NCI-H345 (cell line): ENCODE measurements at regions not wholly inside any gene's neighbourhood (a gene's known extent, or its start where the extent isn't known, plus 50 kb on each side); places are given as distances from the start of the nearest gene placed in this dataset.
"Not testable (repeated sequence)": the region's sequence is repeated elsewhere in the genome, so short reads cannot be mapped to it uniquely, and the experiment has no call there.

Experiments used
- DNase-seq: peaks from one replicate; lab custom pipeline; 2025; lab: John Stamatoyannopoulos, UW

GRCh38 chr5:28926422-28926821, 1888.0 kb upstream of the CDH9 start:
- no peak for DNase-seq

GRCh38 chr5:28917631-28918030, 1879.2 kb upstream of the CDH9 start:
- no peak for DNase-seq

- peak; percentile 75 for DNase-seq
Observed at GRCh38 chr5:28914297-28914696, 1875.9 kb upstream of the CDH9 start.

- DNase-seq = no peak
Observed at GRCh38 chr5:28903643-28904042, 1865.3 kb upstream of the CDH9 start.

- DNase-seq = peak; percentile 34
Observed at GRCh38 chr5:28896949-28897348, 1858.6 kb upstream of the CDH9 start.

GRCh38 chr5:28880936-28881335, 1842.5 kb upstream of the CDH9 start:
- no peak for DNase-seq

GRCh38 chr5:28877050-28877449, 1838.7 kb upstream of the CDH9 start:
- DNase-seq = no peak

- DNase-seq = no peak
Observed at GRCh38 chr5:28864006-28864405, 1825.6 kb upstream of the CDH9 start.

GRCh38 chr5:28862860-28863196, 1824.4 kb upstream of the CDH9 start:
- peak; percentile 72 for DNase-seq

GRCh38 chr5:28862137-28862859, 1823.9 kb upstream of the CDH9 start:
- DNase-seq = peak; percentile 84

GRCh38 chr5:28855626-28856025, 1817.2 kb upstream of the CDH9 start:
- DNase-seq = no peak

GRCh38 chr5:28850320-28850921, 1812.0 kb upstream of the CDH9 start:
- no peak for DNase-seq

GRCh38 chr5:28831042-28831441, 1792.7 kb upstream of the CDH9 start:
- DNase-seq = no peak

- no peak for DNase-seq
Observed at GRCh38 chr5:28823231-28823630, 1784.8 kb upstream of the CDH9 start.

GRCh38 chr5:28822071-28822470, 1783.7 kb upstream of the CDH9 start:
- DNase-seq = no peak

- no peak for DNase-seq
Observed at GRCh38 chr5:28810751-28811136, 1772.4 kb upstream of the CDH9 start.

- no peak for DNase-seq
Observed at GRCh38 chr5:28809811-28810750, 1771.7 kb upstream of the CDH9 start.

GRCh38 chr5:28808967-28809810, 1770.8 kb upstream of the CDH9 start:
- DNase-seq = no peak

GRCh38 chr5:28807195-28807729, 1768.9 kb upstream of the CDH9 start:
- DNase-seq = no peak

GRCh38 chr5:28799035-28799434, 1760.6 kb upstream of the CDH9 start:
- not testable (repeated sequence) for DNase-seq

GRCh38 chr5:28788954-28789353, 1750.6 kb upstream of the CDH9 start:
- DNase-seq = peak; percentile 25
